HEK293 (cell line): ENCODE measurements at regions not wholly inside any gene's neighbourhood (a gene's known extent, or its start where the extent isn't known, plus 50 kb on each side); places are given as distances from the start of the nearest gene placed in this dataset.

Experiments used
- ZBTB1 ChIP-seq: fragments of 450-650 bp; formaldehyde crosslinking; IDR thresholded peaks from 2 replicates; pipeline ENCODE4 v1.5.1; 2016; ENCODE audit warnings: missing biosample characterization, missing genetic modification characterization
- ZNF133 ChIP-seq: fragments of 450-650 bp; formaldehyde crosslinking; IDR thresholded peaks from 2 replicates; pipeline ENCODE4 v1.5.1; 2016; ENCODE audit warnings: missing biosample characterization, missing genetic modification characterization
- ZNF701 ChIP-seq: fragments of 450-650 bp; formaldehyde crosslinking; IDR thresholded peaks from 2 replicates; pipeline ENCODE4 v1.5.1; 2016; ENCODE audit warnings: missing biosample characterization, missing genetic modification characterization
- TF ChIP-seq, protein P1 (sequence below): fragments of 450-650 bp; formaldehyde crosslinking; IDR thresholded peaks from 2 replicates; pipeline ENCODE4 v1.5.1; 2016; ENCODE audit warnings: missing biosample characterization, missing genetic modification characterization

DNA sequence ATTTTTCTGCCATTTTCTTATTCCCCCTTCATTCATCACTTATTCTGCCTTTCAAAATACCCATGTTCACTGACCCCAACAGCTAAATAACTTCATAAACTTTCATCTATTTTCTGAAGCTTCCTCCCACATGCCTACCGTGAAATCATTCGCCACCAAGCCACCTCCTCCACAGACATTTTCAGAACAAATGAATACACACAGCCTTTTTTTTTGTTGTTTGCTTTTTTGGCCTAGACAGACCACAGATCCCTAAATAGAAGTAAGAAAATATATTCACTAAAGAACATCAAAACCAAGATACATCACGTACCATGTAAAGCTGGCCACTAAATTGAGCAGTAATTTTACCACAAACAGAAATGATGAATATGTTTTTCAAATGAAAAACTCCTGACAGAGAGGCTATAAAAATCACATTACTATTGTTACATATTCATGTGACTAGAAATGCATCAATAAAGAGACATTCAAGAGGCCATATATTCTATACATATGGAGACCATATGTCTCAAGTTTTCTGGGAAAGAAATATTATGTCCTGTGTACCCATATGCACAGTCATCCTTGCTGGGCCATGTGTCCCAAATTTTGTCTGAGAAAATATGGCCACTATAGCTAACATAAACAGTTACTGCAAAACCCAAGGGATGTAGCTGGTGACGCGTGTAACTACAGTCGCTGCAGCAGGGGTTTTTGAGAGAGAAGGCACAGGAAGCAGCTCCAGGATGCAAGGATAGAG is 200.3 kb downstream of the FBXO15 start:
- TF ChIP-seq ZNF701 (tag by site-specific recombination), result no peak
- TF ChIP-seq ZNF133 (tag by site-specific recombination), result no peak
- TF ChIP-seq, protein P1, sequence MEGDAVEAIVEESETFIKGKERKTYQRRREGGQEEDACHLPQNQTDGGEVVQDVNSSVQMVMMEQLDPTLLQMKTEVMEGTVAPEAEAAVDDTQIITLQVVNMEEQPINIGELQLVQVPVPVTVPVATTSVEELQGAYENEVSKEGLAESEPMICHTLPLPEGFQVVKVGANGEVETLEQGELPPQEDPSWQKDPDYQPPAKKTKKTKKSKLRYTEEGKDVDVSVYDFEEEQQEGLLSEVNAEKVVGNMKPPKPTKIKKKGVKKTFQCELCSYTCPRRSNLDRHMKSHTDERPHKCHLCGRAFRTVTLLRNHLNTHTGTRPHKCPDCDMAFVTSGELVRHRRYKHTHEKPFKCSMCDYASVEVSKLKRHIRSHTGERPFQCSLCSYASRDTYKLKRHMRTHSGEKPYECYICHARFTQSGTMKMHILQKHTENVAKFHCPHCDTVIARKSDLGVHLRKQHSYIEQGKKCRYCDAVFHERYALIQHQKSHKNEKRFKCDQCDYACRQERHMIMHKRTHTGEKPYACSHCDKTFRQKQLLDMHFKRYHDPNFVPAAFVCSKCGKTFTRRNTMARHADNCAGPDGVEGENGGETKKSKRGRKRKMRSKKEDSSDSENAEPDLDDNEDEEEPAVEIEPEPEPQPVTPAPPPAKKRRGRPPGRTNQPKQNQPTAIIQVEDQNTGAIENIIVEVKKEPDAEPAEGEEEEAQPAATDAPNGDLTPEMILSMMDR, result no peak
- TF ChIP-seq ZBTB1 (tag by site-specific recombination), result no peak
